ENCODE measurements at regions not wholly inside any gene's neighbourhood (a gene's known extent, or its start where the extent isn't known, plus 50 kb on each side); places are given as distances from the start of the nearest gene placed in this dataset.

DNA sequence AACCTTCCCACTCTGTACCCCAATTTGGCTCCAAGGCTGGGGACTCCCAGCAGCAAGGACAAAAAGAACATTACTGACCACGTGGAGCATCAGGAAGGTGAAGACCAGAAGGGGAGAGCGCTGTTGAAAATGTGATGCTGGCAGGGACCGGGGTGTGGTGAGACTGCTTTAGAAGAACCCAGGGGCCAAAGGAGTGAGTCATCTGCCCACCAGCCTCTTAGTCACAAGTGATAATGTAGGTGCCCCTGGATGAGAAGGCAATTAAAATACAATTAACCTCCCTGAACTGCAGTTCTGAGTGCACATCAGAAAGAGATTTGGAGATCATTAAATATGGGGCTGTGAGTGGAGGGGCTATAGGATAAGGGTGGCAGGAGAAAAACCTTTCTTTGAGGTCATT lies 366.6 kb upstream of the CCL2 start:
- H3K27ac Mint-ChIP-seq, result no peak overlapping the region
- no peak overlapping the region for H3K4me3 Mint-ChIP-seq
- no peaks in the 10 kb centered on the region for H3K36me3 Mint-ChIP-seq
- H3K27me3 Mint-ChIP-seq, result peaks cover 32% of the 10 kb centered on the region
- H3K9me3 Mint-ChIP-seq, result no peaks in the 10 kb centered on the region
- no peak for DNase-seq (ENCODE audit: extremely low spot score, unreplicated experiment)
- TF ChIP-seq, protein P1, sequence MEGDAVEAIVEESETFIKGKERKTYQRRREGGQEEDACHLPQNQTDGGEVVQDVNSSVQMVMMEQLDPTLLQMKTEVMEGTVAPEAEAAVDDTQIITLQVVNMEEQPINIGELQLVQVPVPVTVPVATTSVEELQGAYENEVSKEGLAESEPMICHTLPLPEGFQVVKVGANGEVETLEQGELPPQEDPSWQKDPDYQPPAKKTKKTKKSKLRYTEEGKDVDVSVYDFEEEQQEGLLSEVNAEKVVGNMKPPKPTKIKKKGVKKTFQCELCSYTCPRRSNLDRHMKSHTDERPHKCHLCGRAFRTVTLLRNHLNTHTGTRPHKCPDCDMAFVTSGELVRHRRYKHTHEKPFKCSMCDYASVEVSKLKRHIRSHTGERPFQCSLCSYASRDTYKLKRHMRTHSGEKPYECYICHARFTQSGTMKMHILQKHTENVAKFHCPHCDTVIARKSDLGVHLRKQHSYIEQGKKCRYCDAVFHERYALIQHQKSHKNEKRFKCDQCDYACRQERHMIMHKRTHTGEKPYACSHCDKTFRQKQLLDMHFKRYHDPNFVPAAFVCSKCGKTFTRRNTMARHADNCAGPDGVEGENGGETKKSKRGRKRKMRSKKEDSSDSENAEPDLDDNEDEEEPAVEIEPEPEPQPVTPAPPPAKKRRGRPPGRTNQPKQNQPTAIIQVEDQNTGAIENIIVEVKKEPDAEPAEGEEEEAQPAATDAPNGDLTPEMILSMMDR (conservative IDR thresholded peaks at IDR 0.05), result no peak
- H3K4me1 Mint-ChIP-seq (ENCODE audit: unreplicated experiment), result peaks cover 3% of the 10 kb centered on the region

DNA sequence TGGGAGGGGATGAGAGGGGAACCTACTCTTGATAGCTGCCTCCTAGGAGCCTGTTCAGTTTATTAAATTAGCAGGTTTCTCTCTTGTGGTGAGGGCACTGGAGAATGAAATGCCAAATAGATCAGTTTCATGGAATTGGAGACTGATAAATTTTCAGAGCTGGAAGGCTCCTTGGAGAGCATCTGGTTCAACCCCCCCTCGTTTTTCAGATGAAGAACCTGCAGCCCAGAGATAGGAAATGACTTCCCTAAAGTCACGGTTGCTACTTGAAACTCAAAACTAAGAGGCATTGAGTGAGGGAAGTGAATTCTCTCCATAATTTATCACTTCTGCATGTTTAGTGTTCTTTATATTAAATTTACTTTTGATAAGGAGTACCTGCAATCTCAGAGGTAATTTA lies 366.0 kb upstream of the CCL2 start:
- DNase-seq (ENCODE audit: extremely low spot score, unreplicated experiment), result no peak
- H3K9me3 Mint-ChIP-seq, result no peaks in the 10 kb centered on the region
- H3K27me3 Mint-ChIP-seq, result peaks cover 33% of the 10 kb centered on the region
- no peak overlapping the region for H3K4me3 Mint-ChIP-seq
- TF ChIP-seq, protein P1 (conservative IDR thresholded peaks at IDR 0.05), result no peak
- peaks cover 3% of the 10 kb centered on the region for H3K4me1 Mint-ChIP-seq (ENCODE audit: unreplicated experiment)
- H3K27ac Mint-ChIP-seq, result no peak overlapping the region
- no peaks in the 10 kb centered on the region for H3K36me3 Mint-ChIP-seq

DNA sequence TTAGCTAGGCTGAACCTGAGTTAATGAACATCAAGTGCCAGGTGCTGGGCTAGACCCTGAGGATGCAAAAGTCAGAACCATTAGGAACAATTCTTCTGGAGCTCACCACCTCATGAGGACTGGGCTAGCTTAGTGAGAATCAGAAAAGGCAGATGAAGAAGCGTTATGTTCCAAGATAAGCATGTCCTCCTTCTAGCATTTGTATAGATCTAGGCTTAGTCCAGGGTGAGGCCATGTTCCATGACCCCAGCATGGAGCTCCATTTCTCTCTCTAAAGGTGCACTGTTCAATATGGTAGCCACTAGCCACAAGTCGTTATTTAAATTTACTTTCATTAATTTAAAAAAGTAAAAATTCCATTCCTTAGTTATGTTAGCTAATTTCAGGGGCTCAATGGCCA lies 365.3 kb upstream of the CCL2 start:
- Mint-ChIP-seq H3K9me3 (no peaks in the 10 kb centered on the region), H3K4me1 (ENCODE audit: unreplicated experiment) (peaks cover 3% of the 10 kb centered on the region), H3K36me3 (no peaks in the 10 kb centered on the region), H3K27ac (no peak overlapping the region), H3K27me3 (peaks cover 37% of the 10 kb centered on the region), H3K4me3 (no peak overlapping the region)
- TF ChIP-seq, protein P1 (conservative IDR thresholded peaks at IDR 0.05), result no peak
- no peak for DNase-seq (ENCODE audit: extremely low spot score, unreplicated experiment)

DNA sequence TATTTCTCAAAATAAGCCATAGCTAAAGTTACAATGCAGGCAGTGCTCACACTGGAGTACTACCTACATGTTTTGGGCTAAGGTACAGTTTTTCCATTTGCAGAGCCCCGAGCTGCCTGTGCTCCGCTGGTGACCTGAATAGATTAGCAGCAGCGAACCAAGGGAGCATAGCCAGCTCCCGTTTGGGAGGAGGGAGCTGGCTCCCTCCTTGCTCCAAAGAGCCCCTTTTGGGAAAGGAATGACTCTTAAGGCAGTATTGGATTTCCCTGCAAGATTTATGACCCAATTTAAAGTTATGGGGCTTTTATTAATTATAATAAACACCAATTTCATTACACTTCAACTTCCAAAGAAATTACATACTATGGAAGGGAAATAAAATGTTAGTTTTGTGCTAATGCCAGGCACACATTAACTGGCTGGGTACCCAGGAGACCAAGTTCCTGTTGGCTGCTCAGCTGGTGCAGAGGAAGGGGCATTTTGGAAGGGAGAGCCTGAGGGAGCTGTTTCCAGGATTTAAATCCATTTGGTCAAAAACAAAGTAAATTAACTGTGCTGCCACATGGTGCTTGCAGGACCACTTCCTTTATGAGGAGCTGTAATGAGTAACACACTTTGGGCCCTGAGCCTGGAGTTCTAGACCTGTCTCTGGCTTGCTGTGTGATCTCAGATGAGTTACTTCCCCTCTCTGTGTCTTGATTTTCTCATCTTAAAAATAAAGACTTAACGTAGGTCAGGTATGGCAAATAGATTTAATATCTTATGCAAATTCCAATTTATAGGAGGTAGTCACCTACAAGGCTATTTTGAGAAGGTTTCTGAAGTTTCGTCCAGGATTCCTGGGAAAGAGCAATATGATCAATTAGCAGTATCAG lies 362.1 kb upstream of the CCL2 start:
- Mint-ChIP-seq H3K27me3 (peaks cover 39% of the 10 kb centered on the region), H3K27ac (no peak overlapping the region), H3K4me1 (ENCODE audit: unreplicated experiment) (peaks cover 3% of the 10 kb centered on the region), H3K9me3 (no peaks in the 10 kb centered on the region), H3K36me3 (no peaks in the 10 kb centered on the region), H3K4me3 (no peak overlapping the region)
- TF ChIP-seq, protein P1 (conservative IDR thresholded peaks at IDR 0.05), result no peak
- DNase-seq (ENCODE audit: extremely low spot score, unreplicated experiment), result no peak

DNA sequence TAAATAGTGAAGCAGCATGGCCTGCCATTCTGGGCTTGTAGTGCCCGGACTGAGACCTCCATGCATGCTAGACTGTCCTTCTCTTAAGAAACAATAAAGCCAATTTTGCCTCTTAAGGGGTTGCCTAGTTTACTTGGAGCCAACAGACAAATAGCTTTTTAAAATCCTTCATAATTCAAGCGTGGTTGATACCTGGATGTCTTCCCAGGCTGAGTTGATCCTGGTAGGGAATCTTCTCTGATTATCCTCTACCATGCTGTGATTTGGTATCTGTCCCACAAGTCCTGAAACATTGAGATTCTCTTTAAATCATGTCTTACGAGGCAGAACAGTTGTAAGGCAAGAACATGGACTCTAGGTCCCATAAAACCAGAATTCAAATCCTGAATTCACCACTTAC lies 359.6 kb upstream of the CCL2 start:
- Mint-ChIP-seq H3K36me3 (no peaks in the 10 kb centered on the region), H3K9me3 (no peaks in the 10 kb centered on the region), H3K4me3 (no peak overlapping the region), H3K27ac (no peak overlapping the region), H3K4me1 (ENCODE audit: unreplicated experiment) (no peaks in the 10 kb centered on the region), H3K27me3 (peaks cover 35% of the 10 kb centered on the region)
- TF ChIP-seq, protein P1 (conservative IDR thresholded peaks at IDR 0.05), result no peak
- no peak for DNase-seq (ENCODE audit: extremely low spot score, unreplicated experiment)
